Gastroesophageal sphincter (tissue), 4 donors: ENCODE measurements at regions not wholly inside any gene's neighbourhood (a gene's known extent, or its start where the extent isn't known, plus 50 kb on each side); places are given as distances from the start of the nearest gene placed in this dataset.

Experiments
- ATAC-seq: fragments of 150-250 bp; one replicate; pipeline ENCODE4 v1.9.1; 2016; ENCODE audit warnings: mild to moderate bottlenecking, moderate library complexity
- H3K27ac ChIP-seq, 4 donors: fragments of 200-600 bp; sonication (generic) in 3 of 4; 1 replicate in 3 of 4; 2 replicates in 1 of 4; pipeline ENCODE4 v1.5.1; 2016 to 2019
- H3K27me3 ChIP-seq: fragments of 200-600 bp; sonication (generic); one replicate; pipeline ENCODE4 v1.5.1; 2019
- H3K36me3 ChIP-seq, 2 donors: fragments of 200-600 bp; sonication (generic); one replicate each; pipeline ENCODE4 v1.5.1; 2019; ENCODE audit warnings: control low read depth in 1 of 2
- H3K4me1 ChIP-seq, 3 donors: fragments of 200-600 bp; sonication (generic); 1 replicate in 2 of 3; 2 replicates in 1 of 3; pipeline ENCODE4 v1.5.1; 2016 to 2019; ENCODE audit warnings: control low read depth in 2 of 3
- H3K4me3 ChIP-seq, 2 donors: fragments of 200-600 bp; sonication (generic); one replicate each; pipeline ENCODE4 v1.5.1; 2019; ENCODE audit warnings: mild to moderate bottlenecking in 1 of 2, moderate library complexity in 1 of 2
- H3K9me3 ChIP-seq, 3 donors: fragments of 200-600 bp; sonication (generic); one replicate each; pipeline ENCODE4 v1.5.1; 2017 to 2019; ENCODE audit warnings: control low read depth in 2 of 3
- EP300 ChIP-seq: sonication (generic); formaldehyde crosslinking; IDR thresholded peaks from one replicate; pipeline ENCODE4 v1.6.1; 2017; ENCODE audit warnings: antibody characterized with exemption, mild to moderate bottlenecking
- POLR2A ChIP-seq, 2 donors: fragments of 450-650 bp; IDR thresholded peaks; one replicate each; pipeline ENCODE4 v1.6.1; 2017; ENCODE audit warnings: antibody characterized with exemption in 2 of 2, mild to moderate bottlenecking in 2 of 2, moderate library complexity in 1 of 2
- POLR2AphosphoS5 ChIP-seq: sonication (generic); formaldehyde crosslinking; IDR thresholded peaks from one replicate; pipeline ENCODE4 v1.6.1; 2017; ENCODE audit warnings: antibody characterized with exemption
- WGBS, 2 donors: methylation state at CpG; one replicate each; pipeline ENCODE4 v1.1.5; 2018; ENCODE audit warnings: low coverage in 1 of 2; 5-methylcytosine and 5-hydroxymethylcytosine counted together
- TF ChIP-seq, protein P1 (sequence below), 4 experiments: fragments of 200-600 bp in 2 of 4; fragments of 450-650 bp in 2 of 4; sonication (generic) in 1 of 4; IDR thresholded peaks; one replicate each; pipeline ENCODE4 v1.5.1; 2017 to 2019; ENCODE audit warnings: antibody characterized with exemption in 4 of 4, mild to moderate bottlenecking in 2 of 4, moderate library complexity in 2 of 4

DNA sequence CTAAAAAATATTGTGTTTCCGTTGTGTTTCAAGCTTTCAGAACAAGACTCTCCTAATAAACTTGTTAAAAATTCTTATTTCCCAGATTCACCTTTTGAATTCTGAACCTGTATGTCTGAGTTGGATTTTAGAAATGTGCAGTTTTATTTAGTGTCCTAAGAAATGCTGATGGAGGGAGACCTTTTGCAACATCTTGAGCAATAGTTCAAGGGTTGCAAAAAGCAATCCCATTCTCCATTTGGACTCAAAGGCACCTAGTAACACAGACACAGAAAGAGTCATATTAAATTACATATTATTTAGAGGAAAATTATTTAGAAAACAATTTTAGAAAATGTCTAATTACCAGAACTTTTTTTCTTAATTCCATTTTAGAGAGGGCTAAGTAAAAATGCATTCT is 448.5 kb downstream of the FRK start:
- H3K36me3 ChIP-seq, result no peaks in the 10 kb centered on the region
- peaks cover 0 to 8% (median 0%) of the 10 kb centered on the region in 3 donors for H3K4me1 ChIP-seq
- no peak for ATAC-seq

DNA sequence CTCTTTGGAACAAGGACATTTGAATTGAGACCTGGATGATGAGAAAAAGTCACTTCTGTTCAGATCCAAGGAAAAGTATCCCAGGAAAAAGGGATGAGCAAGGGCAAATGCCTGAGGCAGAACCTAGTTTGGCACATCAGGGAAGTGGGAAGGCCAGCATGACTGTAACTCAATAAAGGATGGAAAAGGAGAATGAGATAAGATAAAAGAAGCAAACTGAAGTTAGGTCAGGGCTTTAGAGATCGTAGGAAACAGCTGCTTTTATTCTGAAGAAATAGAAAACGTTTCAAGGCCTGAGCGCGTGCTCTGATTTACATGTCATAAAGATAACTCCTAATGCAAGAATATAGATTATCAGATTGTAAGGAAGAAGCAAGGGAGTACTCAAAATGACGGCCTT is 450.0 kb downstream of the FRK start:
- H3K27ac ChIP-seq, result no peak overlapping the region
- H3K4me1 ChIP-seq, result peaks cover 0 to 8% (median 0%) of the 10 kb centered on the region in 3 donors
- ATAC-seq, result no peak
- no peak overlapping the region for H3K4me3 ChIP-seq
- WGBS, 2 donors, result 55 to 74% methylated on average over 5 of the region's 5 CpGs
- H3K9me3 ChIP-seq, result no peaks in the 10 kb centered on the region
- TF ChIP-seq EP300, result no peak
- TF ChIP-seq POLR2A (IDR thresholded peaks at IDR 0.05), result no peak
- TF ChIP-seq, protein P1, sequence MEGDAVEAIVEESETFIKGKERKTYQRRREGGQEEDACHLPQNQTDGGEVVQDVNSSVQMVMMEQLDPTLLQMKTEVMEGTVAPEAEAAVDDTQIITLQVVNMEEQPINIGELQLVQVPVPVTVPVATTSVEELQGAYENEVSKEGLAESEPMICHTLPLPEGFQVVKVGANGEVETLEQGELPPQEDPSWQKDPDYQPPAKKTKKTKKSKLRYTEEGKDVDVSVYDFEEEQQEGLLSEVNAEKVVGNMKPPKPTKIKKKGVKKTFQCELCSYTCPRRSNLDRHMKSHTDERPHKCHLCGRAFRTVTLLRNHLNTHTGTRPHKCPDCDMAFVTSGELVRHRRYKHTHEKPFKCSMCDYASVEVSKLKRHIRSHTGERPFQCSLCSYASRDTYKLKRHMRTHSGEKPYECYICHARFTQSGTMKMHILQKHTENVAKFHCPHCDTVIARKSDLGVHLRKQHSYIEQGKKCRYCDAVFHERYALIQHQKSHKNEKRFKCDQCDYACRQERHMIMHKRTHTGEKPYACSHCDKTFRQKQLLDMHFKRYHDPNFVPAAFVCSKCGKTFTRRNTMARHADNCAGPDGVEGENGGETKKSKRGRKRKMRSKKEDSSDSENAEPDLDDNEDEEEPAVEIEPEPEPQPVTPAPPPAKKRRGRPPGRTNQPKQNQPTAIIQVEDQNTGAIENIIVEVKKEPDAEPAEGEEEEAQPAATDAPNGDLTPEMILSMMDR (IDR thresholded peaks at IDR 0.05), result no peak
- TF ChIP-seq POLR2AphosphoS5, result no peak
- no peaks in the 10 kb centered on the region for H3K36me3 ChIP-seq
- no peaks in the 10 kb centered on the region for H3K27me3 ChIP-seq

More for the DNA sequence above, 448.5 kb downstream of the FRK start:
- Histone ChIP-seq H3K9me3 (no peaks in the 10 kb centered on the region), H3K27me3 (no peaks in the 10 kb centered on the region), H3K4me3 (no peak overlapping the region), H3K27ac (no peak overlapping the region)
- TF ChIP-seq POLR2A (IDR thresholded peaks at IDR 0.05), result no peak
- TF ChIP-seq, protein P1 (IDR thresholded peaks at IDR 0.05), result no peak
- no peak for TF ChIP-seq POLR2AphosphoS5
- no peak for TF ChIP-seq EP300
- 0% methylated on average over 1 of the region's 1 CpG for WGBS, 2 donors

DNA sequence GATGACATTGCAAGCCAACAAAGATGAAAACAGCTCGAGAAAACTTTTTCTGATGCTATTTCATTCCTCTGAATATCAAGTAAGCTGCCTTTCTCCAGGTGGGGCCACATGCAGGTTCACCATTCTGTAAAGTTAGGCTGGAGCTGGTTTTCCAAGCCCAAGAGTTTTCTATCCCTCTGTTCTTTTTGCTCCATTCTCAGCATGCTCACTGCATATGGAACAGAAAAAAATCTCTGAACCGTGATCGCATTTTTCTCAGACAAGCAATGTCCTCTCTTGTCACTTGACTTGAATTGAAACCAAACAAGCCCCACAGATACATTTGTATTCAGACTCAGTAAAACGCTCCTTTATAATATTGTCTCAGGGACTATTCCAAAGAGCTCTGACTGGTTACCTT is 451.6 kb downstream of the FRK start:
- Histone ChIP-seq H3K4me1 (peaks cover 0 to 7% (median 0%) of the 10 kb centered on the region in 3 donors), H3K36me3 (no peaks in the 10 kb centered on the region), H3K4me3 (no peak overlapping the region), H3K9me3 (no peaks in the 10 kb centered on the region), H3K27me3 (no peaks in the 10 kb centered on the region), H3K27ac (no peak overlapping the region)
- ATAC-seq, result no peak
- WGBS, 2 donors, result 68 to 77% methylated on average over 2 to 4 of the region's 4 CpGs
- TF ChIP-seq POLR2AphosphoS5 (no peak), EP300 (no peak), POLR2A (IDR thresholded peaks at IDR 0.05) (no peak)
- TF ChIP-seq, protein P1 (IDR thresholded peaks at IDR 0.05), result no peak

DNA sequence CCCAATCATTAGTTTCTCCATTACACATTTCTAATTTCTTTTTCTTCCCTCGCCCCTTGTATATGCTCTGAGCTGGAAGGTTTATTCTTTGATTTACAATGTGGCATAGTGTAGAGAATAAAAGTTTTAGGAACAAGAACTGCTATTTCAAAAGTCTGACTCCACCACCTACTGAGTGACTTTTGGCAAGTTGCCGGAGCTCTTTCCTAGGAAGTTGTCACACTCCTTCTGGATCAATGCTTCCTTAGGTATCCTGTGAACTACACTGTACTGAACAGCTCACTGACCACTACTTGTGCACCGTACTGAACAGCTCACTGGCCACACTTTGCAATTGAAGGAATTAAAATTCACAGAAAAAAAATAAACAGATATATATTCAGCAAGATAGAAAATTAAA is 458.2 kb downstream of the FRK start:
- no peak overlapping the region for H3K27ac ChIP-seq
- H3K36me3 ChIP-seq, result no peaks in the 10 kb centered on the region
- no peak overlapping the region for H3K4me3 ChIP-seq
- 77 to 94% methylated on average over 3 of the region's 3 CpGs for WGBS, 2 donors
- no peaks in the 10 kb centered on the region for H3K4me1 ChIP-seq
- TF ChIP-seq POLR2A (IDR thresholded peaks at IDR 0.05), result no peak
- H3K27me3 ChIP-seq, result no peaks in the 10 kb centered on the region
- H3K9me3 ChIP-seq, result no peaks in the 10 kb centered on the region
- no peak for ATAC-seq

DNA sequence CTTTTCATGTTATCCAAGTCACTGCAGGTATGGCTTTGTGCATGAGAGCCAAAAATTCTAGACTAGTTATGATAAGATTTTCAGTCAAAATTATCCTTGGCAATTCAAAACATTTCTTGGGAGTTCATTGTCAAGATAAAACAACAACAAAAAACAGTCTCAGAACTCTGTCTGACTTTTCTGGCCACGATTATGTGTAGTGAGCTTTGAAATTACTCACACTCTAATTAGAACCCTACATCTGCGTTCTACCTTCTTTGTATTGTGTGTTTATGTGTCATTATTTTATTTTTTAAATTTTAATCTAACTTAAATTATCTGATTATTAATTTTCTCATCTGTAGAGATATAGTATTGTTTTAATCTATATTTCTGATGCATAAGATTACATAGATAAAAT is 459.2 kb downstream of the FRK start:
- 74 to 81% methylated on average over 2 of the region's 2 CpGs for WGBS, 2 donors
- no peaks in the 10 kb centered on the region for H3K4me1 ChIP-seq
- no peak overlapping the region for H3K27ac ChIP-seq
- no peak for ATAC-seq
- TF ChIP-seq POLR2AphosphoS5 (no peak), EP300 (no peak), POLR2A (IDR thresholded peaks at IDR 0.05) (no peak)
- TF ChIP-seq, protein P1 (IDR thresholded peaks at IDR 0.05), result no peak
- no peaks in the 10 kb centered on the region for H3K27me3 ChIP-seq
- no peaks in the 10 kb centered on the region for H3K9me3 ChIP-seq
- no peak overlapping the region for H3K4me3 ChIP-seq
- H3K36me3 ChIP-seq, result no peaks in the 10 kb centered on the region
